ENCODE measurements at regions not wholly inside any gene's neighbourhood (a gene's known extent, or its start where the extent isn't known, plus 50 kb on each side); places are given as distances from the start of the nearest gene placed in this dataset.

GRCh38 chr13:60627071-60627686 lies 230.2 kb downstream of the TDRD3 start:
- TF ChIP-seq, protein P1, sequence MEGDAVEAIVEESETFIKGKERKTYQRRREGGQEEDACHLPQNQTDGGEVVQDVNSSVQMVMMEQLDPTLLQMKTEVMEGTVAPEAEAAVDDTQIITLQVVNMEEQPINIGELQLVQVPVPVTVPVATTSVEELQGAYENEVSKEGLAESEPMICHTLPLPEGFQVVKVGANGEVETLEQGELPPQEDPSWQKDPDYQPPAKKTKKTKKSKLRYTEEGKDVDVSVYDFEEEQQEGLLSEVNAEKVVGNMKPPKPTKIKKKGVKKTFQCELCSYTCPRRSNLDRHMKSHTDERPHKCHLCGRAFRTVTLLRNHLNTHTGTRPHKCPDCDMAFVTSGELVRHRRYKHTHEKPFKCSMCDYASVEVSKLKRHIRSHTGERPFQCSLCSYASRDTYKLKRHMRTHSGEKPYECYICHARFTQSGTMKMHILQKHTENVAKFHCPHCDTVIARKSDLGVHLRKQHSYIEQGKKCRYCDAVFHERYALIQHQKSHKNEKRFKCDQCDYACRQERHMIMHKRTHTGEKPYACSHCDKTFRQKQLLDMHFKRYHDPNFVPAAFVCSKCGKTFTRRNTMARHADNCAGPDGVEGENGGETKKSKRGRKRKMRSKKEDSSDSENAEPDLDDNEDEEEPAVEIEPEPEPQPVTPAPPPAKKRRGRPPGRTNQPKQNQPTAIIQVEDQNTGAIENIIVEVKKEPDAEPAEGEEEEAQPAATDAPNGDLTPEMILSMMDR (IDR thresholded peaks at IDR 0.05 in 4 of 5, conservative IDR thresholded peaks at IDR 0.05 in 1 of 5) = no peak
- no peak for TF ChIP-seq POLR2A (IDR thresholded peaks at IDR 0.05)

Data from gastrocnemius medialis (tissue), 4 donors.